Kidney epithelial cell (primary cell): ENCODE measurements at regions not wholly inside any gene's neighbourhood (a gene's known extent, or its start where the extent isn't known, plus 50 kb on each side); places are given as distances from the start of the nearest gene placed in this dataset.

Experiments used
- DNase-seq: peaks from one replicate; pipeline ENCODE4 v3.0.0-alpha.2; 2010; ENCODE audit warnings: low read depth
- H3K27me3 ChIP-seq: 2 replicates; pipeline ENCODE4 v1.6.0; 2011; ENCODE audit warnings: low read length; ENCODE audit not compliant: control insufficient read depth, insufficient read depth
- H3K36me3 ChIP-seq: 2 replicates; pipeline ENCODE4 v1.5.1; 2011; ENCODE audit warnings: low read length; ENCODE audit not compliant: control insufficient read depth, insufficient read depth
- H3K4me3 ChIP-seq: 2 replicates; pipeline ENCODE4 v1.5.1; 2011; ENCODE audit warnings: low read depth, mild to moderate bottlenecking, control low read depth, low read length
- TF ChIP-seq, protein P1 (sequence below): IDR thresholded peaks from 2 replicates; pipeline ENCODE4 v1.5.1; 2011; ENCODE audit warnings: mild to moderate bottlenecking, moderate library complexity, low read length, control low read depth, inconsistent platforms; ENCODE audit not compliant: insufficient read depth, poor library complexity, severe bottlenecking

- Histone ChIP-seq H3K4me3 (no peak overlapping the region), H3K27me3 (no peaks in the 10 kb centered on the region), H3K36me3 (no peaks in the 10 kb centered on the region)
- TF ChIP-seq, protein P1, sequence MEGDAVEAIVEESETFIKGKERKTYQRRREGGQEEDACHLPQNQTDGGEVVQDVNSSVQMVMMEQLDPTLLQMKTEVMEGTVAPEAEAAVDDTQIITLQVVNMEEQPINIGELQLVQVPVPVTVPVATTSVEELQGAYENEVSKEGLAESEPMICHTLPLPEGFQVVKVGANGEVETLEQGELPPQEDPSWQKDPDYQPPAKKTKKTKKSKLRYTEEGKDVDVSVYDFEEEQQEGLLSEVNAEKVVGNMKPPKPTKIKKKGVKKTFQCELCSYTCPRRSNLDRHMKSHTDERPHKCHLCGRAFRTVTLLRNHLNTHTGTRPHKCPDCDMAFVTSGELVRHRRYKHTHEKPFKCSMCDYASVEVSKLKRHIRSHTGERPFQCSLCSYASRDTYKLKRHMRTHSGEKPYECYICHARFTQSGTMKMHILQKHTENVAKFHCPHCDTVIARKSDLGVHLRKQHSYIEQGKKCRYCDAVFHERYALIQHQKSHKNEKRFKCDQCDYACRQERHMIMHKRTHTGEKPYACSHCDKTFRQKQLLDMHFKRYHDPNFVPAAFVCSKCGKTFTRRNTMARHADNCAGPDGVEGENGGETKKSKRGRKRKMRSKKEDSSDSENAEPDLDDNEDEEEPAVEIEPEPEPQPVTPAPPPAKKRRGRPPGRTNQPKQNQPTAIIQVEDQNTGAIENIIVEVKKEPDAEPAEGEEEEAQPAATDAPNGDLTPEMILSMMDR = no peak
- DNase-seq = no peak
These were observed 305.3 kb downstream of the ETS1 start for GRCh38 chr11:128282053-128282452.

DNA sequence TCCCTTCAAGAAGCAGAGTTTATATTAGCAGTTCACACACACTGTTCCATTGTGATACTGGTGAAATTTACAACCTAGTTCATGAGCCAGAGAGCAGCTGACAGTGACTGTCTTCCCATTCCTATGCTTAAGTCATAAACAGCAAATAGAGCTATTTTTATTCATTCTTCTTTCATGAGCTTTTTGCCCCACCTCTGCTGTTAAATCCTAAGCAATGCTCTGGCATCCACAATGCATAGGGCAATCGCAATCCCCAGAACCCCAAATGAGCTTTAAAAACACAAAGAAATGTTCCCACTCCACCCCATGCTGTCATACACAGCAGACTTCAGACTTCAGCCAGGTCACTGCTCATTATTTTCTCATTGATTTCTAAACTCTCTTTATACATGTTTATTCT lies 307.5 kb downstream of the ETS1 start:
- Histone ChIP-seq H3K36me3 (no peaks in the 10 kb centered on the region), H3K4me3 (no peak overlapping the region), H3K27me3 (no peaks in the 10 kb centered on the region)
- DNase-seq = no peak
- TF ChIP-seq, protein P1 = no peak

GRCh38 chr11:128273736-128274135 lies 313.6 kb downstream of the ETS1 start:
- Histone ChIP-seq H3K27me3 (no peaks in the 10 kb centered on the region), H3K36me3 (no peaks in the 10 kb centered on the region), H3K4me3 (no peak overlapping the region)
- TF ChIP-seq, protein P1 = no peak
- no peak for DNase-seq

DNA sequence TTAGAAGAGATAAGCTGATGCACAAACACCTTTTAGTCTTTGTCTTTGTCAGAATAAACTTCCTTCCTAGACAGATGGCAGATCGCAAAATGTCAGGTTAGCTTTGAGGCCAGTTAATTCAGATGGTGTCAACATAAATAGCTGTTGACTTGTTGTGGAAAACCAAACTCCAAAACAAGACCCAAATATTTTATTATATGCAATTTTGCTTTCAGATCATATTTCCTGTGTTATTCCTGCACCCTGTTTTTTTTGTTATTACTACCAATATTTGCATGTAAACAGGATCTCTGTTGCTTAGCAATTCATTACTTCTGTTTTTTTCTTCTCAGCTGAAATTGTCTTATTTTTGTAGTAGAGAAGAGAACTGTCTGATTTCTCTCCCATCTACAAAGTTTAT lies 316.0 kb downstream of the ETS1 start:
- Histone ChIP-seq H3K4me3 (no peak overlapping the region), H3K27me3 (no peaks in the 10 kb centered on the region), H3K36me3 (no peaks in the 10 kb centered on the region)
- DNase-seq = no peak
- TF ChIP-seq, protein P1 = no peak

- DNase-seq = no peak
- Histone ChIP-seq H3K36me3 (no peaks in the 10 kb centered on the region), H3K4me3 (no peak overlapping the region), H3K27me3 (no peaks in the 10 kb centered on the region)
- TF ChIP-seq, protein P1 = no peak
These were observed 317.9 kb downstream of the ETS1 start for GRCh38 chr11:128269466-128269865.

DNA sequence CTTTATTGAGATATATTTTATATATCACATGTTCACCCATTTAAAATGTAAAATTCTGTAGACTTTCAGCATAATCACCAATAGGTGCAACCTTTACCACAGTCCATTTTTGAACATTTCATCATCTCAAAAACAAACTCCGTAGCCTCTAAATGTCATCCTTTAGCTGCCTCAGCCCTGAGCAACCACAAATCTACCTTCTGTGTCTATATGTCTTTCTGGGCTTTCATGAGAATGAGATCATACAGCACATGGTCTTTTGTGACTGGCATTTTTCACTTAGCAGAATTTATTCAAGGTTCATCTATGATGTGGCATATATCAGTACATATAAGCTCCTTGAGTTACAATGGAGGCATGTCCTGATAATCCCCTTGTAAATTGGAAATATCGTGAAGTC lies 320.5 kb downstream of the ETS1 start:
- DNase-seq = no peak
- Histone ChIP-seq H3K4me3 (no peak overlapping the region), H3K36me3 (no peaks in the 10 kb centered on the region), H3K27me3 (no peaks in the 10 kb centered on the region)
- TF ChIP-seq, protein P1 = no peak
